ENCODE measurements at regions not wholly inside any gene's neighbourhood (a gene's known extent, or its start where the extent isn't known, plus 50 kb on each side); places are given as distances from the start of the nearest gene placed in this dataset.

DNA sequence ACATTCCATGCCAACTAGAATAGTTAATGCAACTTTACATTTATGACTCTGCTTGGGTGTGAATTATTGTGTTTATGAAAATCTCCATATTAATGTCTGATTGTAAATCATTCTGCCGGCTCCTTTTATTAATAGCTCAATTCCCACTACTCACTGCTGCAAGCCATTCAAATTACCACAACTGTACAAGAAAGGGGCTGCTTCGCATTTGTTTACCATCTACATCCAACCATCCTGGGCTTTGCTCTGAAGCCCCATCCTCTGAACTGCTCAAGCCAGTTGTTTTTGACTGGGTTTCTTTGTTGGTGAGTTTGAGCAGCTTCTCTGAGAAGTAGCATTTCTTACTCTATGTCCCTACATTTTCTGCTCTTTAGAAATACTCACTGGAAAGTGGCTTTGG lies 451.6 kb upstream of the CADM1 start:
- Histone ChIP-seq H3K4me1 (ENCODE audit: control insufficient read depth in 1 of 2, insufficient read depth in 2 of 2, low read length in 2 of 2) (no peaks in the 10 kb centered on the region), H3K9ac (ENCODE audit: insufficient read depth, low read length, poor library complexity, severe bottlenecking) (no peak overlapping the region), H3K4me2 (replicated peaks; ENCODE audit: extremely low read depth, low read length, poor library complexity, severe bottlenecking) (no peak overlapping the region), H3K9me3 (replicated peaks in 1 of 2; ENCODE audit: control insufficient read depth in 1 of 2, insufficient read depth in 1 of 2, low read length in 2 of 2) (peaks cover 3 to 6% of the 10 kb centered on the region in 2 donors), H3K36me3 (replicated peaks in 1 of 2; ENCODE audit: control insufficient read depth in 1 of 2, insufficient read depth in 2 of 2, low read length in 2 of 2) (no peaks in the 10 kb centered on the region), H3K27me3 (ENCODE audit: control insufficient read depth in 2 of 2, insufficient read depth in 2 of 2, low read length in 2 of 2) (peaks cover 8 to 27% of the 10 kb centered on the region in 2 donors), H3K4me3 (replicated peaks in 1 of 3; ENCODE audit: low read depth in 2 of 3, low read length in 3 of 3) (no peak overlapping the region), H4K20me1 (ENCODE audit: insufficient read depth, low read length) (no peaks in the 10 kb centered on the region), H2AFZ (ENCODE audit: insufficient read depth, low read depth, low read length, poor library complexity, severe bottlenecking) (no peak overlapping the region), H3K27ac (ENCODE audit: low read depth in 1 of 2, low read length in 2 of 2) (no peak overlapping the region), H3K79me2 (ENCODE audit: insufficient read depth, low read length) (no peaks in the 10 kb centered on the region)
- Mint-ChIP-seq H3K36me3 (no peaks in the 10 kb centered on the region), H3K4me1 (no peaks in the 10 kb centered on the region), H3K4me3 (no peak overlapping the region), H3K9me3 (peaks cover 3 to 15% (median 10%) of the 10 kb centered on the region in 7 donors), H3K27me3 (ENCODE audit: low read depth in 3 of 3) (peaks cover 16 to 21% (median 16%) of the 10 kb centered on the region in 3 donors), H3K27ac (no peak overlapping the region)
- TF ChIP-seq, protein P1, sequence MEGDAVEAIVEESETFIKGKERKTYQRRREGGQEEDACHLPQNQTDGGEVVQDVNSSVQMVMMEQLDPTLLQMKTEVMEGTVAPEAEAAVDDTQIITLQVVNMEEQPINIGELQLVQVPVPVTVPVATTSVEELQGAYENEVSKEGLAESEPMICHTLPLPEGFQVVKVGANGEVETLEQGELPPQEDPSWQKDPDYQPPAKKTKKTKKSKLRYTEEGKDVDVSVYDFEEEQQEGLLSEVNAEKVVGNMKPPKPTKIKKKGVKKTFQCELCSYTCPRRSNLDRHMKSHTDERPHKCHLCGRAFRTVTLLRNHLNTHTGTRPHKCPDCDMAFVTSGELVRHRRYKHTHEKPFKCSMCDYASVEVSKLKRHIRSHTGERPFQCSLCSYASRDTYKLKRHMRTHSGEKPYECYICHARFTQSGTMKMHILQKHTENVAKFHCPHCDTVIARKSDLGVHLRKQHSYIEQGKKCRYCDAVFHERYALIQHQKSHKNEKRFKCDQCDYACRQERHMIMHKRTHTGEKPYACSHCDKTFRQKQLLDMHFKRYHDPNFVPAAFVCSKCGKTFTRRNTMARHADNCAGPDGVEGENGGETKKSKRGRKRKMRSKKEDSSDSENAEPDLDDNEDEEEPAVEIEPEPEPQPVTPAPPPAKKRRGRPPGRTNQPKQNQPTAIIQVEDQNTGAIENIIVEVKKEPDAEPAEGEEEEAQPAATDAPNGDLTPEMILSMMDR (IDR thresholded peaks at IDR 0.05): no peak
- no CpG with 5 or more reads among the region's 2 CpGs for WGBS (ENCODE audit: insufficient coverage)
- intact Hi-C loops (cut with micrococcal nuclease): no loop called here
- no peak for DNase-seq

DNA sequence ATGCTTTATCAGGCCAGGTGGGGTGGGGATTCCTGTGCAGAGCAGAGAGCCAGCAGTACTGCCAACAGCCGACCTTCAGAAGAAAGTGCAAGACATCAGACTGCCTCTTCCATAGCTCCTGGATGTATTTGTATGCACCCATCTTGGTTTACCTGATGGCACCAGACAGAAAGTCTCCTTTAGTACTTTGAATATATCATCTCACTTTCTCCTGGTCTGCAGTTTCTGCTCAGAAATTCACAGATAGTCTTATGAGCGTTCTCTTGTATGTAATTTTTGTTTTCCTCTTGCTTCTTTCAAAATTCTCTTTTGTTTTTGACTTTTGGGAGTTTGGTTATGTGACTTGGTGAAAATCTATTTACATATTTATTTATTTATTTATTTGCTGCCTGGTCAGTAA lies 446.4 kb upstream of the CADM1 start:
- intact Hi-C loops (cut with micrococcal nuclease): no loop called here
- H4K20me1 ChIP-seq (ENCODE audit: insufficient read depth, low read length): no peaks in the 10 kb centered on the region
- Mint-ChIP-seq H3K4me3 (no peak overlapping the region), H3K36me3 (no peaks in the 10 kb centered on the region), H3K4me1 (no peaks in the 10 kb centered on the region), H3K27ac (no peak overlapping the region), H3K9me3 (peaks cover 4 to 33% (median 18%) of the 10 kb centered on the region in 7 donors), H3K27me3 (ENCODE audit: low read depth in 3 of 3) (peaks cover 12 to 16% (median 15%) of the 10 kb centered on the region in 3 donors)
- peaks cover 10 to 13% of the 10 kb centered on the region in 2 donors for H3K9me3 ChIP-seq (replicated peaks in 1 of 2; ENCODE audit: control insufficient read depth in 1 of 2, insufficient read depth in 1 of 2, low read length in 2 of 2)
- no peaks in the 10 kb centered on the region for H3K36me3 ChIP-seq (replicated peaks in 1 of 2; ENCODE audit: control insufficient read depth in 1 of 2, insufficient read depth in 2 of 2, low read length in 2 of 2)
- TF ChIP-seq, protein P1 (IDR thresholded peaks at IDR 0.05): no peak
- no CpG with 5 or more reads among the region's 2 CpGs for WGBS (ENCODE audit: insufficient coverage)
- H3K4me2 ChIP-seq (replicated peaks; ENCODE audit: extremely low read depth, low read length, poor library complexity, severe bottlenecking): no peak overlapping the region
- no peaks in the 10 kb centered on the region for H3K4me1 ChIP-seq (ENCODE audit: control insufficient read depth in 1 of 2, insufficient read depth in 2 of 2, low read length in 2 of 2)
- H3K4me3 ChIP-seq (replicated peaks in 1 of 3; ENCODE audit: low read depth in 2 of 3, low read length in 3 of 3): no peak overlapping the region
- H3K27me3 ChIP-seq (ENCODE audit: control insufficient read depth in 2 of 2, insufficient read depth in 2 of 2, low read length in 2 of 2): peaks cover 7 to 11% of the 10 kb centered on the region in 2 donors
- no peak overlapping the region for H3K27ac ChIP-seq (ENCODE audit: low read depth in 1 of 2, low read length in 2 of 2)
- no peak overlapping the region for H3K9ac ChIP-seq (ENCODE audit: insufficient read depth, low read length, poor library complexity, severe bottlenecking)
- no peak for DNase-seq
- no peaks in the 10 kb centered on the region for H3K79me2 ChIP-seq (ENCODE audit: insufficient read depth, low read length)
- H2AFZ ChIP-seq (ENCODE audit: insufficient read depth, low read depth, low read length, poor library complexity, severe bottlenecking): no peak overlapping the region

All from CD14-positive monocyte (primary cell).